ENCODE measurements at regions not wholly inside any gene's neighbourhood (a gene's known extent, or its start where the extent isn't known, plus 50 kb on each side); places are given as distances from the start of the nearest gene placed in this dataset.

- TF ChIP-seq, protein P1, sequence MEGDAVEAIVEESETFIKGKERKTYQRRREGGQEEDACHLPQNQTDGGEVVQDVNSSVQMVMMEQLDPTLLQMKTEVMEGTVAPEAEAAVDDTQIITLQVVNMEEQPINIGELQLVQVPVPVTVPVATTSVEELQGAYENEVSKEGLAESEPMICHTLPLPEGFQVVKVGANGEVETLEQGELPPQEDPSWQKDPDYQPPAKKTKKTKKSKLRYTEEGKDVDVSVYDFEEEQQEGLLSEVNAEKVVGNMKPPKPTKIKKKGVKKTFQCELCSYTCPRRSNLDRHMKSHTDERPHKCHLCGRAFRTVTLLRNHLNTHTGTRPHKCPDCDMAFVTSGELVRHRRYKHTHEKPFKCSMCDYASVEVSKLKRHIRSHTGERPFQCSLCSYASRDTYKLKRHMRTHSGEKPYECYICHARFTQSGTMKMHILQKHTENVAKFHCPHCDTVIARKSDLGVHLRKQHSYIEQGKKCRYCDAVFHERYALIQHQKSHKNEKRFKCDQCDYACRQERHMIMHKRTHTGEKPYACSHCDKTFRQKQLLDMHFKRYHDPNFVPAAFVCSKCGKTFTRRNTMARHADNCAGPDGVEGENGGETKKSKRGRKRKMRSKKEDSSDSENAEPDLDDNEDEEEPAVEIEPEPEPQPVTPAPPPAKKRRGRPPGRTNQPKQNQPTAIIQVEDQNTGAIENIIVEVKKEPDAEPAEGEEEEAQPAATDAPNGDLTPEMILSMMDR (conservative IDR thresholded peaks at IDR 0.05; ENCODE audit: low read depth, low read length), result no peak
- TF ChIP-seq EZH2 (IDR thresholded peaks at IDR 0.05; ENCODE audit: borderline replicate concordance, low read depth, low read length, poor library complexity, severe bottlenecking), result no peak
- H3K4me1 ChIP-seq (ENCODE audit: insufficient read depth, low read length, poor library complexity, severe bottlenecking), result no peaks in the 10 kb centered on the region
- no TSS peak for BruUV-seq (replicated peaks)
- POLR2A ChIA-PET (ENCODE audit: low non-redundant PET), result interaction anchor here (0.6 kb wide), 1 partner anchor 292 kb away, joined by 3 read pairs; no protein-coding TSS in a partner anchor
- CTCF ChIA-PET, result no interaction called here
- no peak for DNase-seq (ENCODE audit: low spot score)
- intact Hi-C loops (cut with micrococcal nuclease; ENCODE audit: unreplicated experiment), result no loop called here
- no peak overlapping the region for H3K27ac ChIP-seq (ENCODE audit: low read depth, low read length, poor library complexity, severe bottlenecking)
- no peaks in the 10 kb centered on the region for H3K9me3 ChIP-seq (ENCODE audit: low read depth, low read length, poor library complexity, severe bottlenecking)
- H3K27me3 ChIP-seq (replicated peaks; ENCODE audit: insufficient read depth, low read depth, low read length, poor library complexity), result peaks cover 4% of the 10 kb centered on the region
- H3K36me3 ChIP-seq (ENCODE audit: insufficient read depth, low read length, poor library complexity, severe bottlenecking), result no peaks in the 10 kb centered on the region
- no peak overlapping the region for H3K4me3 ChIP-seq (ENCODE audit: low read depth, low read length, poor library complexity, severe bottlenecking)
Measured at GRCh38 chr2:173715441-173715840, 249.7 kb downstream of the SP3 start.

DNA sequence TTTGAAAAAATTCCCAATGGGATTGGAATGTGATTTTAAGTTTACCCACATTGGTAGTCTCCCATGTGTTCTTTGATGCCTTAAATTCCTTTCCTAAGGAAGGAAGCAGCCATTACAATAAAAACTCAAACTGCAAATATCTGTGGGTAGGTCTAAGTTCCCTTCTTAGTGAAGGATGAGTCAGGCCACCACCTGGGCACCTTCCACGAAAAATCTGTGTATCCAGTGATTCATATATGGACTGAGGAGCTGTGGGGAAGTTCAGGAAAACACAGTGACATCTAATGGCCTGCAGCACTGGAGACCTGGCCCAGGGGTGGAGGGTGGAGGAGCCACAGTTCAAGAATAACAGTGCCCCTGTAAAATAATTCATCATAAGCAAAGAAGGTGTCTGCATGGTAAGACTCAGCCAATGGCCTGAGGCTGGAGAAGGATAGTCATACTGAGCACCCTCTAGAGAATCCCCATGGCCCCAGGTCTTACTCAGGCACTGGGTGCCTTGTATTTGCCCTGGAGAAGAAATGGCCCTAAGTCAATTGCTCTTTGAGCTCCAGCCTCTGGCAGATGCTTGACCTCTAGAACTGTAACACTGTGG, 248.6 kb downstream of the SP3 start:
- Histone ChIP-seq H3K9me3 (ENCODE audit: low read depth, low read length, poor library complexity, severe bottlenecking) (no peaks in the 10 kb centered on the region), H3K27ac (ENCODE audit: low read depth, low read length, poor library complexity, severe bottlenecking) (no peak overlapping the region), H3K27me3 (replicated peaks; ENCODE audit: insufficient read depth, low read depth, low read length, poor library complexity) (peaks cover 8% of the 10 kb centered on the region), H3K4me1 (ENCODE audit: insufficient read depth, low read length, poor library complexity, severe bottlenecking) (no peaks in the 10 kb centered on the region), H3K4me3 (ENCODE audit: low read depth, low read length, poor library complexity, severe bottlenecking) (no peak overlapping the region), H3K36me3 (ENCODE audit: insufficient read depth, low read length, poor library complexity, severe bottlenecking) (no peaks in the 10 kb centered on the region)
- intact Hi-C loops (cut with micrococcal nuclease; ENCODE audit: unreplicated experiment), result no loop called here
- TF ChIP-seq, protein P1 (conservative IDR thresholded peaks at IDR 0.05; ENCODE audit: low read depth, low read length), result no peak
- TF ChIP-seq EZH2 (IDR thresholded peaks at IDR 0.05; ENCODE audit: borderline replicate concordance, low read depth, low read length, poor library complexity, severe bottlenecking), result no peak
- POLR2A ChIA-PET (ENCODE audit: low non-redundant PET), result no interaction called here
- CTCF ChIA-PET, result no interaction called here
- BruUV-seq (replicated peaks), result no TSS peak
- no peak for DNase-seq (ENCODE audit: low spot score)

GRCh38 chr2:173719471-173719870, 245.7 kb downstream of the SP3 start:
- intact Hi-C loops (cut with micrococcal nuclease; ENCODE audit: unreplicated experiment), result no loop called here
- ChIA-PET CTCF (no interaction called here), POLR2A (ENCODE audit: low non-redundant PET) (no interaction called here)
- Histone ChIP-seq H3K9me3 (ENCODE audit: low read depth, low read length, poor library complexity, severe bottlenecking) (no peaks in the 10 kb centered on the region), H3K27ac (ENCODE audit: low read depth, low read length, poor library complexity, severe bottlenecking) (no peak overlapping the region), H3K36me3 (ENCODE audit: insufficient read depth, low read length, poor library complexity, severe bottlenecking) (no peaks in the 10 kb centered on the region), H3K4me3 (ENCODE audit: low read depth, low read length, poor library complexity, severe bottlenecking) (no peak overlapping the region), H3K4me1 (ENCODE audit: insufficient read depth, low read length, poor library complexity, severe bottlenecking) (no peaks in the 10 kb centered on the region), H3K27me3 (replicated peaks; ENCODE audit: insufficient read depth, low read depth, low read length, poor library complexity) (peaks cover 23% of the 10 kb centered on the region)
- no peak for DNase-seq (ENCODE audit: low spot score)
- no TSS peak for BruUV-seq (replicated peaks)
- TF ChIP-seq EZH2 (IDR thresholded peaks at IDR 0.05; ENCODE audit: borderline replicate concordance, low read depth, low read length, poor library complexity, severe bottlenecking), result no peak
- TF ChIP-seq, protein P1 (conservative IDR thresholded peaks at IDR 0.05; ENCODE audit: low read depth, low read length), result no peak

Measured in A673 (cell line).